ENCODE measurements at regions not wholly inside any gene's neighbourhood (a gene's known extent, or its start where the extent isn't known, plus 50 kb on each side); places are given as distances from the start of the nearest gene placed in this dataset.

GRCh38 chr6:33952016-33952415 lies 148.2 kb upstream of the MLN start:
- DNase-seq (ENCODE audit: low read depth), result no peak
- TF ChIP-seq CTCF (conservative IDR thresholded peaks at IDR 0.05; ENCODE audit: control insufficient read depth, insufficient read depth, low read depth, low read length), result no peak
- no peak overlapping the region for H3K4me3 ChIP-seq (ENCODE audit: control insufficient read depth, low read depth, low read length)

- DNase-seq (ENCODE audit: low read depth), result no peak
- TF ChIP-seq CTCF (conservative IDR thresholded peaks at IDR 0.05; ENCODE audit: control insufficient read depth, insufficient read depth, low read depth, low read length), result no peak
- H3K4me3 ChIP-seq (ENCODE audit: control insufficient read depth, low read depth, low read length), result no peak overlapping the region
Observed at GRCh38 chr6:33950891-33951889, 147.4 kb upstream of the MLN start.

DNA sequence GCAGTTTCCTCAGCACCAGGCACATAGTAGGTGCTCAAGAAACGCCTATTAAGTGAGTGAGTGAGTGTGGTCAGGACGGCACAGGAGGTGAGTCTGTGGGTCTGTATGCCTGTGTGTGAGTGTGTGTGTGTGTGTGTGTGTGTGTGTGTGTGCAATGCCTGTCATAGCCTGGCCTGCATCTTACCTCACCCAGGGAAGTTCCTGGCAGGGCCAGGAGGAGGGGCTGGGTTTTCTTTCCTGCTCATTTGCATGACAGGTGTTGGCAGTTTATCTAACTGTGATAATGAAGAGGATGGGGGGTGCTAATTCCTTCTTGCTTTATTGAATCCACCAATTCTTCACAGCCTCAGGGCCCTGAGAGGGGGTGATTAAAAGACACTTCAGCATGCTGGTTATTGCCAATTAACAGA lies 146.7 kb upstream of the MLN start:
- H3K4me3 ChIP-seq (ENCODE audit: control insufficient read depth, low read depth, low read length), result no peak overlapping the region
- no peak for DNase-seq (ENCODE audit: low read depth)
- TF ChIP-seq CTCF (conservative IDR thresholded peaks at IDR 0.05; ENCODE audit: control insufficient read depth, insufficient read depth, low read depth, low read length), result no peak

GRCh38 chr6:33949877-33950435 lies 146.2 kb upstream of the MLN start:
- H3K4me3 ChIP-seq (ENCODE audit: control insufficient read depth, low read depth, low read length), result no peak overlapping the region
- no peak for TF ChIP-seq CTCF (conservative IDR thresholded peaks at IDR 0.05; ENCODE audit: control insufficient read depth, insufficient read depth, low read depth, low read length)
- DNase-seq (ENCODE audit: low read depth), result no peak

DNA sequence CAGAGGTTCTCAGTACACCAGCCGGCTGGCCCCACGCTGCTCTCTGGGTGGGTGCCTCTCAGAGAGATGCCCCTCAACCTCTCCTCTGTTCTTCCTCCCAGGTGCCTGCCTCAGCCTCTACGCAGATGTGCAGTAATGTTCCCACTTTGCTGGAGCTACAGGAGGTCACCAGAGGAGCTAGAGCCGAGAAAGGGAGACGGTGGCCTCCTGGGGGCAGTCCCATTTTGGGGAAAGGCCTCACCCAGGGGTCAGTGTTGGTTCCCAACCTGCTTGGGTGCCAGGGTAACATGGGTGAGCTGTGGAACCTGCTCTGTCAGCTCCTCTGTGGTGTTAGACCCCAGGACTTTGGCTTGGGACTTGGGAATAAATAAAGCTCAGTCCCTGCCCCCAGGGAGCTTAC lies 145.3 kb upstream of the MLN start:
- no peak overlapping the region for H3K4me3 ChIP-seq (ENCODE audit: control insufficient read depth, low read depth, low read length)

More for the DNA sequence above, 145.3 kb upstream of the MLN start:
- no peak for DNase-seq (ENCODE audit: low read depth)
- no peak for TF ChIP-seq CTCF (conservative IDR thresholded peaks at IDR 0.05; ENCODE audit: control insufficient read depth, insufficient read depth, low read depth, low read length)

Measured in fibroblast of mammary gland (primary cell).